Amygdala (tissue), 56 donors: ENCODE measurements at regions not wholly inside any gene's neighbourhood (a gene's known extent, or its start where the extent isn't known, plus 50 kb on each side); places are given as distances from the start of the nearest gene placed in this dataset.
"Not testable (repeated sequence)": the region's sequence is repeated elsewhere in the genome, so short reads cannot be mapped to it uniquely, and the experiment has no call there.

Experiments
- DNase-seq, 56 donors: peaks; one replicate each; lab custom pipeline; 2025; lab: John Stamatoyannopoulos, UW

- DNase-seq = no peak
Measured at GRCh38 chr3:5666455-5666854, 478.9 kb downstream of the EDEM1 start.

GRCh38 chr3:5673521-5673920 is 486.0 kb downstream of the EDEM1 start:
- no peak for DNase-seq

- DNase-seq = no peak
Measured at GRCh38 chr3:5675319-5675718, 487.8 kb downstream of the EDEM1 start.

- no peak for DNase-seq
Measured at GRCh38 chr3:5677555-5677954, 490.0 kb downstream of the EDEM1 start.

GRCh38 chr3:5678248-5678647 is 490.7 kb downstream of the EDEM1 start:
- no peak for DNase-seq

- DNase-seq = no peak
Measured at GRCh38 chr3:5678844-5679243, 491.3 kb downstream of the EDEM1 start.

- DNase-seq = no peak
Measured at GRCh38 chr3:5687230-5687629, 499.7 kb downstream of the EDEM1 start.

GRCh38 chr3:5690490-5690889 is 503.0 kb downstream of the EDEM1 start:
- no peak for DNase-seq

- DNase-seq = no peak
Measured at GRCh38 chr3:5690904-5691532, 503.5 kb downstream of the EDEM1 start.

- DNase-seq = no peak
Measured at GRCh38 chr3:5692446-5692845, 504.9 kb downstream of the EDEM1 start.

- DNase-seq = no peak
Measured at GRCh38 chr3:5694266-5694665, 506.8 kb downstream of the EDEM1 start.

- DNase-seq = no peak
Measured at GRCh38 chr3:5698851-5699250, 511.3 kb downstream of the EDEM1 start.

- no peak for DNase-seq
Measured at GRCh38 chr3:5699313-5699712, 511.8 kb downstream of the EDEM1 start.

- no peak for DNase-seq
Measured at GRCh38 chr3:5699811-5700210, 512.3 kb downstream of the EDEM1 start.

- not testable (repeated sequence) for DNase-seq
Measured at GRCh38 chr3:5701005-5701404, 513.5 kb downstream of the EDEM1 start.

- no peak for DNase-seq
Measured at GRCh38 chr3:5707794-5708193, 520.3 kb downstream of the EDEM1 start.

GRCh38 chr3:5709714-5710113 is 522.2 kb downstream of the EDEM1 start:
- DNase-seq = no peak

GRCh38 chr3:5710718-5711117 is 523.2 kb downstream of the EDEM1 start:
- DNase-seq = no peak

GRCh38 chr3:5717254-5717653 is 529.7 kb downstream of the EDEM1 start:
- no peak for DNase-seq

GRCh38 chr3:5719668-5720067 is 532.2 kb downstream of the EDEM1 start:
- DNase-seq = not testable (repeated sequence)

- no peak for DNase-seq
Measured at GRCh38 chr3:5725801-5726200, 538.3 kb downstream of the EDEM1 start.

- DNase-seq = no peak
Measured at GRCh38 chr3:5726621-5727020, 539.1 kb downstream of the EDEM1 start.
